ENCODE measurements at regions not wholly inside any gene's neighbourhood (a gene's known extent, or its start where the extent isn't known, plus 50 kb on each side); places are given as distances from the start of the nearest gene placed in this dataset.

- intact Hi-C loops (cut with DNase I; ENCODE audit: low total_unique reads), result no loop called here
- Histone ChIP-seq H3K4me3 (no peak overlapping the region), H3K27ac (no peak overlapping the region), H3K27me3 (replicated peaks in 1 of 7) (no peaks in the 10 kb centered on the region), H3K36me3 (no peaks in the 10 kb centered on the region), H3K9me3 (no peaks in the 10 kb centered on the region), H3K4me1 (no peaks in the 10 kb centered on the region)
- 94 to 98% (median 97%) methylated on average over 1 of the region's 1 CpG for WGBS, 5 donors
- TF ChIP-seq POLR2AphosphoS5 (IDR thresholded peaks at IDR 0.05), result no peak
- TF ChIP-seq CTCF (IDR thresholded peaks at IDR 0.05 in 8 of 11, conservative IDR thresholded peaks at IDR 0.05 in 3 of 11), result no peak
- DNase-seq, result no peak
These were observed 127.6 kb upstream of the F3 start for GRCh38 chr1:94669198-94669597.

GRCh38 chr1:94668528-94668927 is 127.0 kb upstream of the F3 start:
- Histone ChIP-seq H3K4me1 (no peaks in the 10 kb centered on the region), H3K4me3 (no peak overlapping the region), H3K36me3 (no peaks in the 10 kb centered on the region), H3K9me3 (no peaks in the 10 kb centered on the region), H3K27ac (no peak overlapping the region), H3K27me3 (replicated peaks in 1 of 7) (no peaks in the 10 kb centered on the region)
- no peak for TF ChIP-seq POLR2AphosphoS5 (IDR thresholded peaks at IDR 0.05)
- no peak for DNase-seq
- intact Hi-C loops (cut with DNase I; ENCODE audit: low total_unique reads), result no loop called here
- 80 to 99% (median 94%) methylated on average over 3 of the region's 3 CpGs for WGBS, 5 donors

GRCh38 chr1:94667818-94668217 is 126.3 kb upstream of the F3 start:
- TF ChIP-seq POLR2AphosphoS5 (IDR thresholded peaks at IDR 0.05) (no peak), CTCF (IDR thresholded peaks at IDR 0.05 in 8 of 11, conservative IDR thresholded peaks at IDR 0.05 in 3 of 11) (no peak), POLR2A (IDR thresholded peaks at IDR 0.05) (no peak)
- H3K27ac ChIP-seq, result no peak overlapping the region
- no peaks in the 10 kb centered on the region for H3K9me3 ChIP-seq
- H3K4me1 ChIP-seq, result no peaks in the 10 kb centered on the region
- no peak for DNase-seq
- WGBS, 5 donors, result 70 to 91% (median 81%) methylated on average over 7 of the region's 7 CpGs
- no peak overlapping the region for H3K4me3 ChIP-seq
- H3K27me3 ChIP-seq (replicated peaks in 1 of 7), result no peaks in the 10 kb centered on the region
- intact Hi-C loops (cut with DNase I; ENCODE audit: low total_unique reads), result no loop called here
- H3K36me3 ChIP-seq, result no peaks in the 10 kb centered on the region

GRCh38 chr1:94666797-94667196 is 125.2 kb upstream of the F3 start:
- DNase-seq, result no peak
- H3K4me1 ChIP-seq, result no peaks in the 10 kb centered on the region
- no peak overlapping the region for H3K4me3 ChIP-seq
- 72 to 89% (median 85%) methylated on average over 1 of the region's 1 CpG for WGBS, 5 donors
- H3K27ac ChIP-seq, result no peak overlapping the region
- intact Hi-C loops (cut with DNase I; ENCODE audit: low total_unique reads), result no loop called here
- no peaks in the 10 kb centered on the region for H3K36me3 ChIP-seq
- no peaks in the 10 kb centered on the region for H3K9me3 ChIP-seq
- H3K27me3 ChIP-seq (replicated peaks in 1 of 7), result no peaks in the 10 kb centered on the region
- no peak for TF ChIP-seq POLR2A (IDR thresholded peaks at IDR 0.05)
- no peak for TF ChIP-seq POLR2AphosphoS5 (IDR thresholded peaks at IDR 0.05)

GRCh38 chr1:94661431-94661932 is 119.9 kb upstream of the F3 start:
- intact Hi-C loops (cut with DNase I; ENCODE audit: low total_unique reads), result no loop called here
- H3K36me3 ChIP-seq, result no peaks in the 10 kb centered on the region

More at GRCh38 chr1:94661431-94661932, 119.9 kb upstream of the F3 start:
- no peak for TF ChIP-seq CTCF (IDR thresholded peaks at IDR 0.05 in 8 of 11, conservative IDR thresholded peaks at IDR 0.05 in 3 of 11)
- no peak for TF ChIP-seq POLR2A (IDR thresholded peaks at IDR 0.05)
- TF ChIP-seq POLR2AphosphoS5 (IDR thresholded peaks at IDR 0.05), result no peak
- no peaks in the 10 kb centered on the region for H3K9me3 ChIP-seq
- no peaks in the 10 kb centered on the region for H3K27me3 ChIP-seq (replicated peaks in 1 of 7)
- no peak for DNase-seq
- no peak overlapping the region for H3K27ac ChIP-seq
- H3K4me1 ChIP-seq, result no peaks in the 10 kb centered on the region
- no peak overlapping the region for H3K4me3 ChIP-seq
- 71 to 87% (median 79%) methylated on average over 2 of the region's 2 CpGs for WGBS, 5 donors

Measured in spleen (tissue), 11 donors.